GM19467 (cell line): ENCODE measurements at regions not wholly inside any gene's neighbourhood (a gene's known extent, or its start where the extent isn't known, plus 50 kb on each side); places are given as distances from the start of the nearest gene placed in this dataset.

ENCODE experiments used
- ATAC-seq: cut with Tn5 transposase; IDR thresholded peaks from one replicate; pipeline ENCODE4 v1.9.1; 2021; ENCODE audit warnings: mild to moderate bottlenecking, moderate library complexity; ENCODE audit not compliant: unreplicated experiment

DNA sequence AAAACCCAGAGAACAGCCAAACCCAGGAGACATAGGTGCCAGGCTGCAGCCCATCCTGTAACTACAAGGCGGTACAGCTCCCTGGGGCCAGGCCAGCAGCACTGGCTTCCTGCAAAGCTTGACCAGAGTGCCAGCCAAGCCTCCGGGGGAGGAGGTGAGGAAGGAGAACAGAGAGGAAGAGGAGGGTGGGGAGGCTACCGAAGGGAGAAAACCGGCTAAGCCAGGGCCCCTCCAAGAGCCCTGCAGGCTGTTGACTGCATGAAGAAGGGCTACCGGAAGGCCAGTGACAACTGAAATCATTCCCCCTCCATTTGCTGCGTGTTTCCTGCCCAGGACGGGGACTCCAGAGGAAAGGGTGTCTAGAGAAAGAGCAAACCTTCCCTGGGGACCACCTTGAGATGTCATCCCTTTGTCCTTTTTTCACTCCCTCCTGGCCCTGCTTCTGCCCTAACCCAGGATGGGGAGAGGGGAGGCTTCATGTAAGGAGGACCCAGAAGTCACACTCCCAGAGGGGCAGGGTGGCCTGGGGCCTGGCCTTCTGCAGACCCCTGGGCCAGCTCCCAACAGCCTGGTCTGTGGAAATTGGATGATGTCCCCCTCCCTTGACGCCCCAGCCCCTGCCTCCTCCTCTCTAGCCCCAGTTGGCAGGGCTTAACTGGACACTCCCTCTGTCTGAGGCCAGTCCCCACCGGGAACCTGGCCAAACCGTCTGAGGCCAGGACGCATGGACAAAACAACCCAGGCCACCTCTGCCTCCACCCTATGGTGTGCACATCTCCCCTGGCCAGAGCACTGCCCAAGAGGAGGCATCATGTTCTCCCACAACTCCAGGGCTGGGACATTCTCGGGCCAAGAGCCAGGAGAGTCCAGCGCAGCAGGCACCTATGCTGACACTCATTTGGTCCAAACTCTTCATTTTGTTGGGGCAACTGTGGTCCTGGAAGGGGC, 207.8 kb downstream of the CYP26B1 start:
- ATAC-seq, result no peak

DNA sequence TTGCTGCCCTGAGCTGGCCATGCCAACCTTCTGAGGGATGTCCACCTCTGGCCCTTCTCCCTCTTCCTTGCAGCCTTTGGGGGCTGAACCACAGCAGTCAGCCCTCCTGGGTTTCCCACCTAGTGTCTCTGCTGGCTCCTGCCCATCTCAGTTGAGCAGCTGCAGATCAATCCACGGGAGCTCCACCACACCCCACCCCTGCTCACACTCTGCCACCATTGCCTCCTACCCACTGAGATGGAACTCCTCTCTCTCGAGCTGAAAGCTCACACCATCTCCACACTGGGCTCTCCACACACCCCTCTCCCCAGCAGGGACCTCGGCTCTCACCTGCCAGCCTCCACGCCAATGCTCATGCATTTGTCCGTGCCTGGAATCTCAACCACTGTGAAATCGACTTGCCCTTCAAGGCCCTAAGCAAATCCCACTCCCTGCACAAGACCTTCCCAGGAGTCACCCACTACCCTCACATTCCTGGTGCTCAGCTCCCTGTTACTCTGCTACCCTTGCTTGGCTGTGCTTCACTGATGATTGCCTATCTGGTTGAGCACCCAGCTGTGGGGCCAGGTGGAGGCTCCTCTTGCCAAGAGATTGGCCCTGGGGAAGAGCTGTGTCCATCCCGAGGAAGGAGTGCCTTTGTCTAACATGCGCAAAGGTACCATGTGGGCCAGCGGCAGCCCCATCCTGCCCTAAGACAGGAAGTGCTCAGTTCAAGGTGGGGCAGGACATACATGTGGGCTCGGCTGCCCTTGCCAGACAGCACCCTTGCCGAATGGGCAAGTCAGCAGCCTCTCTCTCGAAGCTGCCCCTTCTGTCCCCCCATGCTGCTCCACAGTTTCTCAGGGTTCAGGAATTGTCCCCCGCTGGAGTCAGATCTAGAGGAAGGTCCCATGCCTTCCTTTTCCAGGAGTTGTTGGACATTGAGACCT, 208.7 kb downstream of the CYP26B1 start:
- no peak for ATAC-seq

DNA sequence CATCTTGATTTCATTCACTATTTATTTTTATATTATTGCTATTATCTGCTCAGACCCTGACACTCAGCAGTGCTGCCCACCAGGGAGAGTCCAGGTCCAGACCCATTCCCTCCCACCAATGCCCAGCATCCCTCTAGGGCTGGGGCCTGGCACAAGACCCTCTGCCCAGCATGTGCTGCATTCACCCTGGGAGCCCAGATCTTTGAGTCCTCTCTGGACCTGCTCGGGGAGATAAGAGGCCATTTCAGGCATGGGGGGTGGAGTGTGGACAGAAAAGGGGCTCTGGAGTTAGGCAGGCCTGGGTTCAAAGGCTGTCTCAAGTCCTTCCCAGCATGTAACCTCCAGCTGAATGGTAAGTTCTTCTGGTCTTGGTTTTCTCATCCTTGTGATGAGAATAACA, 209.6 kb downstream of the CYP26B1 start:
- ATAC-seq, result no peak

DNA sequence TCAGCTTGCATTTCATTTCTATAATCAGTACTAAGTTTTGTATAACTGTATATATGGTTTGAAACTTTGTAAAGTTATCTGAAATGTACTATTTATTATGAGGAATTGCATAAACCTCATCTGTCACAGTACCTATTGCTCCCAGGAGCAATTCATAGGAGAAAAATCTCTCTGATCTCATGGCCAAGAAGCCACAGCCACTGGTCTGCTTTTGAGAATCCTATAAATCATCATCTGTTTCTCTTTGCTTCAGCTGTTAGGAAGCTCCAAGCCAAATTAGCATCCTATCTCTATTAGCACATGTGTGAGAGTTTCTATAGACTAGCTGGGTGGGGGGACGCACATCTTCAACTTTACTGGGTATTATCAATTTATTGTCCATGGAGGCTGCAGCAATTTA, 210.3 kb downstream of the CYP26B1 start:
- ATAC-seq, result no peak

DNA sequence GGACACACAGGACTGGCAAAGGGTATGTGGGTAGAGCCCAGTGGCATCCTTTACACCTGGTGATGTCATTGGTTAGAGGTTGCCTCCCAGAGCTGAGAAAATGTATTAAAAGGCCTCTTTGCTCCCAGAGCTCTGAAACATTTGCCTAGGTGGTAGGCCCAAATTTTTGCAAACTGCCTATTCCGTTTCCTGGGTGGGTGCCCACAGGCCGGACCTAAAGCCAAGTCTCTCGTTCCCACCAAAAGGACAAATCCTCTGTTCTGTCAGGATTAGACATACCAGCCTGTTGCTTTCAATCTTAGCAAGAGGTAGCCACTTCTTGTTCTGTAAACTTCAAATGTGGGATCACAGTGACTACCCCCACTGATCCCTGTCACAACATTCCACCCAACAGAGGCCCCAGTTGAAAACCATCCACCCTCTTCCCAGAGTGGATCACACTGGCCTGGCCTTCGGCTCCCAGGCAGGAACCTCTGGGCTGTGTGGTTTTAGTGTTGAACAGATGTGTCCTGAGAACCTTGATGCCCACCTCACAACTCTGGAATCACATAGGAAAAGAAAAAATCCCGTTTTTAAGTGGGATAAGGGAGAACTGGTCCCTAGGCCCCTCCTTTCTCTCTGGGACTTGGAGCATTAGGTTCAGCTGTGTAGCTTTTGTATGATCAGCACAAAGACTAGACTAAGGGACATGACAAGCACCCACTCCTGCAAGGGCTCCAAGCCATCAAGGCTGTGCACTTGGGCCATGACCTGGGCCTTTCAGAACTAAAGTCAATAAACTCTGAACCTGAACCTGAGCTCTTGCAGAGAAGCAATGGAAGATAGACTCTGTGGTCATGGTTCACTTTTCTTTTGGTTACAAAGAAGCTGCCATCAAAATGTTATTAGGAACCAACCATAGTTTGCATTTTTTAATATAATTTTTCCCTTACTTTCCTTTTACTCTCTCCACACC, 211.3 kb downstream of the CYP26B1 start:
- ATAC-seq, result no peak

DNA sequence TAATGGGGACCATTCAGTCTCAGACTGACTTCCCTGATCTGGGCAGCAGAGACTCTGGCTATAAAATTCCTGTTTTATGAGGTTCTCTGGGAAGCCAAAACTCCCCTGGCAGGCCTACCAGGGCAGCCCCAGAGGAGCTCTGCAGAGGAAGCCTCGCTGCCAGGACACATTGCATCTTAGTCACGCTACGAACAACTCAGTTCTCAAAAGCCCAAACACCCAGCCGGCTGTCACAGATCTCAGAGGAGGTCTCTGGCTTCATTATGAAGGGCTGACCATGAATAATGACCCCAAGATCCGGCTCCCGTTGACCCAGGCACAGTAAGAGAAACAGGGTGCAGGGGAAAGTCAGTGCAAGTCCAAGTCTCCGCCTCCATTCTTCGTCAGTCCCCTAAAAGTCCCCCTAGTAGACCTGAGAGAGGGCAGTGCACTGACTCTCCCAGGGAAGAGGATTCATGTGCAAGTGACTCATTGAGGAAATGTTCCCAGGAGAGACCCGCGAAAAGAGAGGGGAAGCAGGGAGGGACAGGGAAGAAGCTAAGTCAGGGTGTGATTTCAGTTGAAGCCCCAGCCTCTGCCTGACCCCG, 212.3 kb downstream of the CYP26B1 start:
- no peak for ATAC-seq

DNA sequence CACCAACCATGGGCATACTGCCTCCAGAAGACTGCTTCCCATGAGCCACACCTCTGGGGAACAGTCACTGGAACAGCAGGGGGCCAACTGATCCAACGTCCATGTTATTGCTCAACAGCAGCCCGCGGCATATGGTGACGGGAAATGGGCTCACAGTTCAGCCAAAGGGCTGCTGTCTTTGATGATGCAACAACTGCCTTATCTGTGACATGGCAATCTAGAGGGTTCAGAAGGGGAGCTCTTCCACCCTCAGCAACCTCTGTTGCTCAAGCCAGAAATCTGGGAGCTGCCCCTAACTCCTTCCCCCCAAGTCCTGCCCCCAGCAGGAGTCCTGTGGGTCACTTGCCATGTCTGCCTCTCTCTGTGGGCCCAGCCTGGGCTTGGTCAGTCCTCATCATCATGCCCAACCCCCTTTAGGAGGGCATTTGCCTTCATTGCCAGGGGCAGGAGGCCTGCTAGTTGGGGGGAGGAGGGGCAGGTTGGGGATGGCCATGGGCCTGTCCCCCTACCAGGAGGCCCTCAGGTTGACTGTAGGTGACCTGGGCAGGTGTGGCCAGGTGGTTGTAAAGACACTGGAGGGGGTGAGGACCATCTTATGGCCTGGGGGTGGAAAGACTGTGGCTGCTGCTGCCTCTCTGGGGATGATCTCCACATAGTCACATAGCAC, 212.9 kb downstream of the CYP26B1 start:
- ATAC-seq, result no peak

DNA sequence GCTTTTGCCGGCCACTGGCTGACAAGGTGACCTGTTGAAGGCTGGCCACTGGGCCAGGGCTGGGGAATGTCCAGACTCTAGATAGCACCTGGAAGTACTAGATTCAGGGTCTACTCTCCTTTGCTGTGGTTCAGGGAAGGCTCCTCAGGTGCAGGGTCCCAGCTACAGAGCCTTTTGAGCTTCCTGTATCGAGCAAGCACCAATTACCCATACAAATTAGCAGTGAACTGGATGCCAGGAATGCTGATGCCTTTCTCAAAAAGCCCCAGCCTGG, 213.4 kb downstream of the CYP26B1 start:
- ATAC-seq, result no peak

DNA sequence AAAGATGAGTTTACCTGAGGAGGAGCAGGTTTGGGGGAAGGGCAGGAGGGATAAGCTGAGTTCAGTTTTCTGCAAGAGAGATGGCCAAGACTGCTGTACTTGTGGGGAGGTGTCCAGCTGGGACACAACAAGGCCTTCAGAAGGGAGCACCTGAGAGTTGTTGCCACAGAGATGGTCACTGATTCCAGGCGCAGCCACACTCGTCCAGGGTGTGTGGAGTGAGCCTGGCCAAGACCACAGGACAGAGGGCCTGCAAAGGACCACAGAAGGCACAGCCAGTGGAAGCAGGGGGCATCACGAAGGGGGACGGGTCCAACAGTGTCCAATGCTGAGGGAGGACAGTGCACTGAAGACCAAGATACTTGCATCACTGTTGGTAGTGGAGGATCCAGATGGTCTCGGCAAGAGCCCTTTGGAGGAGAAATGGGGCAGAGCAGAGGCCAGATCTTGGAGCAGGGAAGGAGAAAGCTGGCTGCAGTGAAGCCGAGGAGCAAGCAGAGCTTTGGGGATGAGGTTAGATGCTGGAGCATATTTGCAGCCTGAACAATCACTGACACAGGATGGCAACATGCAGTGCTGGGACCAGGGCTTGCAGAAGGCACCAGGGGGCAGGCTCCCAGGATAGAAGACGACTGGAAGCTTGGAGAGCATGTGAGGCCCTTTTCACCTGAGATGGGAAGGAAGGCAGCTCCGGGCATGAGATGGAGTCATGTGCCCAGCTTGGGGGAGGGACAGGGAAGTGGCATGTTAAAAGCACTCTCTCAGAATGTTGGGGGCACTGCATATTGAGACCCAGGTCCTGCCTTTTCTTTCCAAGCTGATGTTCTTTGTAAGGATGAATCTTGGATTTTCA, 214.0 kb downstream of the CYP26B1 start:
- ATAC-seq, result no peak

DNA sequence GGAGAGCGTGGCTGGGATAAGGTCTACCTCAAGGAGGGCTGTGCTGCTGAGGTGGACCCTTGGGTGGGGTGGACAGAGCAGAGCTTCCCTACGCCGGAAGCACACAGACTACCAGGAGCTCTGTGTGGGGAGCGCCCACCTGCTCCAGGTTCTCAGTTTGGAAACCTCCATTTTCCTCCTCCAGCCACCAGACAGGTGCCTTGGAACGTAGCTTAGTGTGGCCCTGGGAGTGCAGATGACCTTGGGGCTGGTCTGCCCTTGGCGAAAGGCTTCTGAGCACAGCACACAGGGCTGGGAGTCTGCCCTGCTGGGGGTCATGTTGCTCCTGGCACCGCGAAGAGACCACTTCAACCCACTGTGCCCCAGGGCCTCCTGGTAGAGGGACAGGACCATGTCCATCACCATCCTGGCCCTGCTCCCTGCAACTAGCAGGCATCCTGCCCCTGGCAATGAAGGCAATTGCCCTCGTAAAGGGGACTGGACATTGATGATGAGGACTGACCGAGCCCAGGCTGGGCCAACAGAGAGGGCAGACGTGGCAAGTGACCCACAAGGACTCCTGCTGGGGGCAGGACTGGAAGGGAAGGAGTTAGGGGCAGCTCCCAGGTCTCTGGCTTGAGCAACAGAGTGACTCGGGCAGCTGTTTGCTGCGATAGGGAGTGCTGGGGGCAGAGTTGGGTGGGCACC, 214.7 kb downstream of the CYP26B1 start:
- no peak for ATAC-seq

DNA sequence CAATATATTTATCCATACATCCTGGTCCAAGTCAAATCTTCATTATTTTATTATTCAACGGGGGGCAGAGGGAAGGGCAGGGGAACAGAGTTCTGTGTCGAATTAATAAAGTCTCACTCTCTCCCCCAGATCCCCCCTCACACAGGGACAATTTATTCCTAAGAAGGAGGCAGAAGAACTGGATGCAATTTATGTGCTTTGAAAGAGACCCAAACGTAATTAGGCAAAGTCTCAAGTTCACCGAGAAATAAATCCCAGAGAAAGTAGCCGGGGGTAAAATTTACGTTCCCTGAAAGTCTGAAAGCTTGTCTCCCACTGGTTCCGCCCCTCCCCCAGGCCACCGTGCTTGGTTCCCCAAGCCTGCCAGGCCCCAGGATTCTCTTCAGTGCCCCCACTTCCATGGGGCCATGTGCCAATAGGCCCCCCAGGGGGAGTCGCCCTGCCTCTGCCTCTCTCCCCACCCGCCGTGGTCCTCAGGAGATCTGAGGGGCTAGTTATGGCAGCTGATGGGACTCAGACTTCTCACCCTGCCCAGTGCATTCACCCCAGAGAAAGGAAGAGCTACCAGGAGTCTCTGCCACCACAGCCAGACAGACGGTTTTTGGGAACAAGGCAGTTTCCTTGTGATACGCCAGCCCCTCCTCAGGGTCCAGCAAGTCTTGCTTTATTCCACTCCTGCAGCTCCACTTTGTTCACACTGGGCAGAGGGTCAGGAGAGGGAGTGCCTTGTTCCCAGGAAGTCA, 215.5 kb downstream of the CYP26B1 start:
- ATAC-seq, result no peak

DNA sequence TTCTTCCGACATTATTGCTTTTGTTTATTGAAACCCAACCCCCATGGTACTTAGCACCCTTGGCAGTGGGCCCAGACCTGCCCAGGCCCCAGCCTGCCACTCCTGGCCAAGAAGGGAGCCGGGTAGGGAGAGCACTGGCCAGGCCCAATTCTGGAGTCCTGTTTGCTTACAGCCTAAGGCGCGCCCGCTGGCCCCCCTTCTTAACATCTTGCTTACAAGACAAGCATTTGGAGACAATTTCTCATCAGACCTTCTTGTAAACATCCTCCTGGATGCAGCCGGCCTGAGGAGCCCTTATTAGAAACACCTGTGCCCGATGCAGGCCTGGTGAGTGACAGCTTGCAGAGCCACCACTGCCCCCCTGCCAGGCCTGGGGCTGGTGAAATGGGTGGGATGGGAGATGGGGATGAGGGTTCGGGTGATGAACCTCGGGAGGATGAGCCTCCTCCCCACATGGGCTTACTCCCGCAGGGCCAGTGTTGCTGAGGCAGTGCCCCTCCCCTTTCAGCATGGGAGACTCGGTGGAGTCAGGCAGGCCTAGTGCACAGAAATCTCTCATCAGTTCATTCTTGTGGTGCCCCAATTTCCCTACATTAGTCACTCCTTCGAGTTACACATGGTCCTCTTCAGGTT, 217.5 kb downstream of the CYP26B1 start:
- ATAC-seq, result no peak

DNA sequence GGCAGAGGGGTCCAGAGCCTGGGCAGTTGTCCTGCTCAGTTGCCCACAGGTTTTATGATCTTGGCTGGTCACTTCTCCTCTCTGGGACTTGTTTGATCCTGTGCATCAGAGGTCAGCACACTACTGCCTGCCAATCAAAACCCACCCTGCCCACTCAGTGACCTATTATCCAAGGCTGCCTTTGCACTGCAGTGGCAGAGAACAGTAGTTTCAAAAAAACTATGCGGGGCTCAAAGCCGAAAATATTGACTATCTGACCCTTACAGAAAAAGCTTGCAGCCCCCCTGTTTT, 218.2 kb downstream of the CYP26B1 start:
- ATAC-seq, result no peak

DNA sequence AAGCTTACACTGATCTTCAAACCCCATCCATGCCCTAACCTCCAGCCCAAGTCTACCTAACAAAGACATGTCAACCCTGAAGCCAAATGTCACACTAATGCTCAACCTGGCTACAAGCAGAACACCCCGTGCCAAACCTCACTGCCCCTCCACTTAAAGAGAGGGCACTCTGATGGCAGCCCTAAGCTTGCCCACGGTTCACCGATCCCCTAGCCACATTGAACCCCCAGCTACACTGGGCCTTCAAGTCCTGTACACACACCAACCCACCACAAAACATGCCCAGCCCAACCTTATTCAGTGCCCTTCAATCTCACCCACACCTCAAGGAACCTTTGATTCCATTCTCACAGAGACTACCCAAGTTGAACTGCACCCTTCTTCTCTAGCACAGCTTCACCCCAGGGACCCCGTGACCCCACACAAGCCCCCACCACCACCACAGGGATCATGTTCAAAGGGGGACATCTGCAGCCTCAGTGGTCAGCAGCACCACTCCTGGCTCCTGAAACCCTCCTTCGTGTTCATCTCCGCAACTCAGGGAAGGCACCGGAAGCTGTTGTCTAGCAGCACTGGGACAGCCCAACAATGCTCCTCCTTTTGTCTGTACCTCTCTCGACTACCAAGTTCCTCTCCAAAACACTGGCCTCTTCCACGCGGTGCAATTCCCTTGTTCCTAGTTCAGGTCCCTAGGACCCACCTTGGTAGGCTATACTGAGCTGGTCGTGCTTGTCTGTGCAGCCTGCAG, 218.8 kb downstream of the CYP26B1 start:
- ATAC-seq, result no peak

DNA sequence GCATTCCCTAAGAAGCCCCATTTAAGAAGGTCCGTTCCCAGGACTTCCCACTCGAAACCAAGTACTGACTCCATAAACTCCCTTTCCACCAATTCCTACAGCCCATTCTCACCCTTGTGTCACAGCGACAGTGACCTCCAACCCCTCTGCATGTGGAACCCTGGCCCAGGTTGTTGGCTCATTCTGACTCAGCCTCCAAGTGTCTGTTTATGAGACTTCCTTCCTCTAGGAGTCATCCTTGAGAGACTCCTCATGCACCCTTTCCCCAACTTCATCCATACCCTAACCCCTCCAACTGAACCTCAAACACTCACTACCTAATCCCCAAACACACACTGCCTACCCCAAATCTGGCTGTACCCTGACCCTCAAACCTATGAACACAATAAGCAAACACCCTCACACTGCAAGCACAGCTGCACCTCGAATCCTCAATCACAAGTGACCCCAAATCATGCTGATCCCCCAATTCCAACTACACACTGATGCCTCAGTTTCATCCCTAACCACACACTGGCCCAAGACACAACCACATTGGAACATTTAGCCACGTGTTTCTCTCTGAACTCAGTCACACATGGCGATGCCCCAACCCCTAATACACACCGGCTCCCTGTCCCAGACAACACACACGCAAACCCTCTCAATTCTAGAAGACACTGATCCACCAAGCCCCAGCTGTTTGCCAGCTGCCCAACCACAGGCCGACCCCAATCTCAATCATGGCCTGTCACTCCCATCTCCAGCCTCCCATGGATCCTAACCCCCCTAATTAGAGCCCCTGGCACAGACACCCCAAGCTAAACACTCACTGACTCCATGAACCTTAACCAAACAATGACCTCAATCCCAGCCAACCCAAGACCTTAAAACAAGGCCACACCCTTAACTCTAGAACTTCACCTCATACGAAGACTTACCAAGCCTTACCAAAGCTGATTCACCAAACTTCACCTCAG, 219.6 kb downstream of the CYP26B1 start:
- ATAC-seq, result no peak
